Inflammatory macrophage treated with lipopolysaccharide for 1 hour (primary cell): ENCODE measurements at regions not wholly inside any gene's neighbourhood (a gene's known extent, or its start where the extent isn't known, plus 50 kb on each side); places are given as distances from the start of the nearest gene placed in this dataset.
"Not testable (repeated sequence)": the region's sequence is repeated elsewhere in the genome, so short reads cannot be mapped to it uniquely, and the experiment has no call there.

Experiments
- DNase-seq, 2 donors: peaks; one replicate each; pipeline ENCODE4 v3.0.0-alpha.2; 2020 to 2022

- no peak for DNase-seq
Measured at GRCh38 chr9:109599131-109599530, 101.0 kb upstream of the PTPN3 start.

GRCh38 chr9:109599711-109600110, 101.6 kb upstream of the PTPN3 start:
- DNase-seq: no peak

GRCh38 chr9:109600142-109600541, 102.0 kb upstream of the PTPN3 start:
- no peak for DNase-seq

DNA sequence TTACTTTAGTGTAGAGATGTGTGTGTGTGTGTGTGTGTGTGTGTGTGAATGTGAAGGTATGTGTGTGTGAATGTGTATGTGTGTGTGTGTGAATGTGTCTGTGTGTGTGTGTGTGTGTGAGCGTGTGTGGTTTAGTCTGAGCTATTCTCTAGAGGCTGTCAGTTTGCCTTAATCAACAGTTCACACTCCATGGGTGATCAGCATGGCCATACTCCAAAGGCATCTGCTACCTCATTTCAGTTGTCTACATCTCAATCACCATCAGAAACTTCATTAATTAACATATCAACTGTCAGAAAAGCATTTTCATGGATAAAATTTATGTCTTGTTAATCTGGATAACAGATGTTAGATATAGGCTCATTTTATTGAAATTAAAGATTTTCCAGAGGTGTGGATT, 103.1 kb upstream of the PTPN3 start:
- no peak for DNase-seq

DNA sequence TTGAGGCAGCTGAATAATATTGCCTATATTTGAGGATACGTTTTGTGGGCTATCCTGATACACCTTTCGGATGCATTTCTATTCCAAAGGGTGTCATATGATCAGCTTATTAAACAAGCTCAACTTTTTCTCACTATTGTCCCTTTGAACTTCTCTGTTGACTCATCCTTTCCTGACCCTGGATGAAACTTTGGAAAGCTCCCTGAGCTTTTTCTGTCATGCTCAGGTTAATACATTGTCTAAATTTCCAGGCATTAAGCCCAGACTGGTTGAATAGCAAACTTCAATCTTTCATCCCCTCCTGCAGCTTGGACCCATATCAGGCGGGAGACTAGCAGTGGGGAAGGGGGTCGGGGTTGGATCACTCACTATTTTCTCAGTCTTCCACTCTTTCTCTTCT, 104.9 kb upstream of the PTPN3 start:
- DNase-seq: no peak

GRCh38 chr9:109604131-109604530, 106.0 kb upstream of the PTPN3 start:
- DNase-seq: no peak

- no peak for DNase-seq
Measured at GRCh38 chr9:109604781-109605180, 106.7 kb upstream of the PTPN3 start.

GRCh38 chr9:109609060-109609459, 111.0 kb upstream of the PTPN3 start:
- DNase-seq: no peak

GRCh38 chr9:109616571-109617120, 118.5 kb upstream of the PTPN3 start:
- DNase-seq: no peak

DNA sequence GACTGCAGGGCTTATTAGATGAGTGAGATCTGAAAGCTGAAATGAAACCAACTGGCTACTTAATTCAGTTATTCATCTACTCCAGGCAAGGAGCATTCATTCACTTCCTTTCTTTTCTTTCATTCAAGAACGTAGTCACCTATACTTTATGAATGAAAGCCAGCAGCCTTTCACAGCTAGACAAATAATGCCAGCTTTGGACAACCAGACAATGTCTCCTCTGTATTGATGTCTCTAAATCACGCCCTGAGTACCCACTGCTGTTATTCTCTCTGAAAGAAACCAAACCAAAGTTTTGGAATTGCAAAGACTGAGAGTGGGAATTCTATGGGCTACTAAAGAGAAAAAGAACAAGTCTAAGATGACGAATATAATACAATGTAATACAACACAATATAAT, 121.2 kb upstream of the PTPN3 start:
- no peak for DNase-seq

GRCh38 chr9:109624143-109624542, 126.0 kb upstream of the PTPN3 start:
- no peak for DNase-seq

GRCh38 chr9:109624896-109625295, 126.8 kb upstream of the PTPN3 start:
- DNase-seq: no peak

- no peak for DNase-seq
Measured at GRCh38 chr9:109627042-109627441, 128.9 kb upstream of the PTPN3 start.

- no peak for DNase-seq
Measured at GRCh38 chr9:109629615-109630014, 131.5 kb upstream of the PTPN3 start.

- no peak for DNase-seq
Measured at GRCh38 chr9:109632817-109633216, 134.7 kb upstream of the PTPN3 start.

DNA sequence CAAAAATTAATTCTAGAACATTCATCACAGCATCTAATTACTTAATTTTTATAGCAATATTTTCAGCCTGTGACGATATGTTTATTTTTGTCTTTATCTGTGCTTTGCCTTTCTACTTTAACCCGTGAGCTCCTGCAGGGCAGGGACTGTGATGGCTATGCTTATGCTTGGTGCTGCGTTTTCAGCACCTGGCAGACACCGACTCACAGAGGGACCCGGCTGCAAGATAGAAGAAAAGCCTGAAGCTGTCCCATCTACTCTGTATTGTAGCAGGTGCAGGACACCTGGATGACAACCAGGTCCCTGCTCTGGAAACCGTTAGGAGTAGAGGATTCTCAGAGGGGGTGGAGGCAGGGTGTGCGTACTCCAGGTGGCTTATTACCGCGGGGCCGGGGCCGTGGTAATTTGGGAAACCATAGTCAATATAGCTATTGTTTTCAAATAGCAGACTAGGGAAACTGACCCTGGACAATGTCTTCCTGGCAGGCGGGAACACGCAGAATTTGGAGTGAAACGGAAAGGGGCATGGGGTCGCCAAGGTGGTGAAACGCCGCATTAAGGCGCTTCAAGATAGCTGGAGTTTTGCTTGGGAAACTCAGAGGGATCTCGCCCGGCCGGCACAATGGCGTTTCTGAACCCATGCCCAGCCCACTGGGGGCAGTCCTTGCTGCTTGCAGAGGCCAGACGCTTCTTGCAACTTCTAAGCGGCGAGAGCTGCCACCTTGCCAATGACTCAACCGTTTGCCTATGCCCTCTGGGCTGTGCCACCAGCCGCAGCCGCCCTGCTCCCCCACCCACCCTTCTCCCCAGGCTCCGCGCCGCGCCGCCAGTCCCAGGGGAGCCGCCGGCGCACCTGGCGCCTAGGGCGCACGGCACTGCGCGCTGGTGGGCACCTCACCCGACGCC, 140.1 kb upstream of the PALM2AKAP2 start:
- DNase-seq: no peak

DNA sequence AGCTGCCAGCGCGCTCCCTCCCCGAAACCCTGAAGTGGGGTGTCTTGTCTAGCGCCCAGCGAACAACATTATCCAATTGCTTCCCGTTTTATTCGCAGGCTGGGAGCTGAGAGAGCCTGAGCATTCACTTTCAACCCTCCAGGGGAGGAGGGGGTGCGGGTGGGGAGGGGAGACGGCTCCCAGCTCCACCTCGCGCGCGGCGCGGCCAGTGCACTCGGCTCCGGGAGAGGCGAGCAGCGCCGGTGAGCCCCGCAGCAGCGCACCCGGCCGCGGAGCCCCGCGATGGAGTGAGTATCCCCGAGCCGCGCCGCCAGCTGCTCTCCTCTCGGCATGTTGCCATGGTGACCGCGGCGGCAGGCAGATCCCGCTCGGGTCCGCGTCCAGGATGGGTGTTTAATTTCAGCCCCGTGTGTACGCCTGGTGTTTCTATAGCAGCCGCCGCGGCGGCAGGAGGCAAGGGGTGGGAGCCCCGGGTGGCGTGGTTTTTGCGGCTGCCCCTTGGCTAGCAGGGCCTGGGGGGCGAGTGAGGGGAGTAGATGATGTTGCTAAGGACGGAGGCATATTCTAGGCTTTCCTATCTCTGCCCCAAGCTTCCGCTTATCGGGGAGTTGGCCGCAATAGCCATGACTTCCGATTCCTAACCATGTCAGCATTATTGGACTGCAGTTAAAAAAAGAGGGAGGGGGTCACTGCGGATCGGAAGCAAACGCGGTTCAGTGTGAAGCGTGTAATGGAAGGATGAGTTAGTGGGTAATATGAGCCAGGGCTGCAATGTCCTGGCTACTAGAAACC, 139.2 kb upstream of the PALM2AKAP2 start:
- no peak for DNase-seq

- no peak for DNase-seq
Measured at GRCh38 chr9:109641372-109641659, 138.7 kb upstream of the PALM2AKAP2 start.

DNA sequence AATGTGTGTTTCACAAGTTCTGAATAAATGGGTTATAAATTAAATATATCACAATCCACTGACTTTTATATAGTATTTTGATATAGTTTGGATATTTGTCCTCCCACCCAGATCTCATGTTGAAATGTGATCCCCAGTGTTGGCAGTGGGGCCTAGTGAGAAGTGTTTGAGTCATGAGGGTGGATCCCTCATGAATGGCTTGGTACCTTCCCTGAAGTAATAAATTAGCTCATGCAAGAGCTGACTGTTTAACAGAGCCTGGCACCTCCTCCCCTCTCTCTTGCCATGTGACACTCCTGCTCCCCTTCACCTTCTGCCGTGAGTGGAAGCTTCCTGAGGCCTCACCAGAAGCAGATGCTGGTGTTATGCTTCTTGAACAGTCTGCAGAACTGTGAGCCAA, 127.9 kb upstream of the PALM2AKAP2 start:
- no peak for DNase-seq

DNA sequence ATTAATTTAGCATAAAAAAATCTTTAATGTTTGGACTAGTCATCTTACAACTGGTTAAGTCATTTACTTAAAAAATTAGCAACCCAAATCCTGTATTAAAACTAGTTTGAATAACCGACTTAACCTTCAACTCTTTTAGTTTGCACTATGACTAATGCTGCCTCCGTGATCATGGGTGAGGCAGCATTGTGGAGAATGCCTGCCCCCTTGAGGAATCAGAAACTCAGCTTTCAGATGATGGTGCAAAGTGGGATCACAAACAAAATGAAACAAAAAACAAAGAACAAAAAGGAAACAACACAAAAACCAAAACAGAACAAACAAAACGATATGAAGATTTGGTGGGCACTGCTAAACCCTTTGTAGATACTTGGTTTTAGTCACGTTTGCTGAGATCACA, 127.0 kb upstream of the PALM2AKAP2 start:
- DNase-seq: no peak

DNA sequence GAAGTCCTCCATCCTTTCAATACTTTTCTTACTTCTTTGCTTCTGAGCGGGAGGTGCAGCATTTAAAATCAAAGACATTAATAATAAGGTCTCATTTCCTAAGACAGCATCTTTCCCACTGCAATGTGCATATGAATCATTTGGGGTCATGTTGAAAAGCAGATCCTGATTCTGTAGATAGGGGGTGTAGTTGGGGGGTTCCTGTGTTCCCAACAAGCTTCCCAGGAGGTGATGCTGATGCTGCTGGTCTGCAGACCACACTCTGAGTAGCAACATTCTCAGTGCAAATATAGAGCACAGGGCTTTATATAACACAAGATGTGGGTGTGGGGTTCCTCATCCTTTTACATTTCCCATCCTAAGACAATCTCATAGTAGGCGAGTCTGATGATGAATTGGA, 126.5 kb upstream of the PALM2AKAP2 start:
- no peak for DNase-seq

DNA sequence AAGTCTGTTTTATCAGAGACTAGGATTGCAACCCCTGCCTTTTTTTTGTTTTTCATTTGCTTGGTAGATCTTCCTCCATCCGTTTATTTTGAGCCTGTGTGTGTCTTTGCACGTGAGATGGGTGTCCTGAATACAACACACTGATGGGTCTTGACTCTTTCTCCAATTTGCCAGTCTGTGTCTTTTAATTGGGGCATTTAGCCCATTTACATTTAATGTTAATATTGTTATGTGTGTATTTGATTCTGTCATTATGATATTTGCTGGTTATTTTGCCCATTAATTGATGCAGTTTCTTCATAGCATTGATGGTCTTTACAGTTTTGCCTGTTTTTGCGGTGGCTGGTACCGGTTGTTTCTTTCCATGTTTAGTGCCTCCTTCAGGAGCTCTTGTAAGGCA, 116.0 kb upstream of the PALM2AKAP2 start:
- not testable (repeated sequence) for DNase-seq

DNA sequence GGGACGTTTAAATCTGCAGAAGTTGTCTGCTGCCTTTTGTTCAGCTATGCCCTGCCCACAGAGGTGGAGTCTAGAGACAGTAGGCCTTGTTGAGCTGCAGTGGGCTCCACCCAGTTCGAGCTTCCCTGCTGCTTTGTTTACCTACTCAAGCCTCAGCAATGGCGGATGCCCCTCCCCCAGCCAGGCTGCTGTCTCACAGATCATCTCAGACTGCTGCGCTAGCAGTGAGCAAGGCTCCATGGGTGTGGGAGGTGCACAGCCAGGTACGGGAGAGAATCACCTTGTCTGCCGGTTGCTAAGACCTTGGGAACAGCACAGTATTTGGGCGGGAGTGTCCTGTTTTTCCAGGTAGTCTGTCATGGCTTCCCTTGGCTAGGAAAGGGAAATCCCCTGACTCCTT, 114.3 kb upstream of the PALM2AKAP2 start:
- not testable (repeated sequence) for DNase-seq

DNA sequence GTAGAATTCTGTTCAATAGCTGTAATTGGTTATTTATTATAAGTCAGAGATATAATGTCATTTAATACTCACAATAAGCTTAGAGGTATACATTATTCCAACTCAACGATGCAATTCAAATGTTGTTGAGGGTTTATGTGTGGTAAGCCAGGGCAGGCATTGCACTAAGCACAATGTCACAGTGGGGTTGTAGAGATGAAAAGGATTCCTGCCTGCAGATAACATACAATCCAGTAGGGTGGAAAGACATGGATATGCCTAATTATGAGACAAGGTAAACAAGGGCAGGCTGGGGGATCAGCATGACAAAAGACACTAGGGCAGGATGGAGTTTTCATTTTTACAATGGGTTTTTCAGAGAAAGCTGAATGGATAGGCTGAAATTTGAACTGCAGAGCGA, 98.7 kb upstream of the PALM2AKAP2 start:
- no peak for DNase-seq
